GM21717 (cell line): ENCODE measurements at regions not wholly inside any gene's neighbourhood (a gene's known extent, or its start where the extent isn't known, plus 50 kb on each side); places are given as distances from the start of the nearest gene placed in this dataset.
"Not testable (repeated sequence)": the region's sequence is repeated elsewhere in the genome, so short reads cannot be mapped to it uniquely, and the experiment has no call there.

Source experiments
- ATAC-seq: cut with Tn5 transposase; IDR thresholded peaks from one replicate; pipeline ENCODE4 v1.9.1; 2021; ENCODE audit warnings: mild to moderate bottlenecking, moderate library complexity; ENCODE audit not compliant: unreplicated experiment

- no peak for ATAC-seq
Measured at GRCh38 chr7:34330308-34330707, 327.7 kb upstream of the NPSR1 start.

- ATAC-seq, result no peak
Measured at GRCh38 chr7:34331102-34331501, 326.9 kb upstream of the NPSR1 start.

- ATAC-seq, result no peak
Measured at GRCh38 chr7:34332006-34332405, 326.0 kb upstream of the NPSR1 start.

- no peak for ATAC-seq
Measured at GRCh38 chr7:34333184-34333583, 324.8 kb upstream of the NPSR1 start.

GRCh38 chr7:34333925-34334324 is 324.1 kb upstream of the NPSR1 start:
- ATAC-seq, result no peak

- no peak for ATAC-seq
Measured at GRCh38 chr7:34337163-34337562, 320.9 kb upstream of the NPSR1 start.

- ATAC-seq, result no peak
Measured at GRCh38 chr7:34338961-34339526, 319.0 kb upstream of the NPSR1 start.

GRCh38 chr7:34341326-34341725 is 316.7 kb upstream of the NPSR1 start:
- ATAC-seq, result no peak

GRCh38 chr7:34342387-34342786 is 315.6 kb upstream of the NPSR1 start:
- no peak for ATAC-seq

- no peak for ATAC-seq
Measured at GRCh38 chr7:34343667-34344066, 314.4 kb upstream of the NPSR1 start.

- no peak for ATAC-seq
Measured at GRCh38 chr7:34354011-34354410, 304.0 kb upstream of the NPSR1 start.

GRCh38 chr7:34354899-34355298 is 303.1 kb upstream of the NPSR1 start:
- no peak for ATAC-seq

- no peak for ATAC-seq
Measured at GRCh38 chr7:34357068-34357467, 300.9 kb upstream of the NPSR1 start.

- no peak for ATAC-seq
Measured at GRCh38 chr7:34357946-34358345, 300.1 kb upstream of the NPSR1 start.

- not testable (repeated sequence) for ATAC-seq
Measured at GRCh38 chr7:34358578-34358977, 299.4 kb upstream of the NPSR1 start.

GRCh38 chr7:34361663-34362250 is 296.3 kb upstream of the NPSR1 start:
- no peak for ATAC-seq

GRCh38 chr7:34362621-34363020 is 295.4 kb upstream of the NPSR1 start:
- no peak for ATAC-seq

- no peak for ATAC-seq
Measured at GRCh38 chr7:34364130-34364529, 293.9 kb upstream of the NPSR1 start.

GRCh38 chr7:34365011-34365410 is 293.0 kb upstream of the NPSR1 start:
- no peak for ATAC-seq

- no peak for ATAC-seq
Measured at GRCh38 chr7:34365611-34366010, 292.4 kb upstream of the NPSR1 start.

- no peak for ATAC-seq
Measured at GRCh38 chr7:34371922-34372321, 286.1 kb upstream of the NPSR1 start.

GRCh38 chr7:34373940-34374339 is 284.1 kb upstream of the NPSR1 start:
- no peak for ATAC-seq
